CD14-positive monocyte (primary cell): ENCODE measurements at regions not wholly inside any gene's neighbourhood (a gene's known extent, or its start where the extent isn't known, plus 50 kb on each side); places are given as distances from the start of the nearest gene placed in this dataset.

Experiments used
- DNase-seq, 3 donors: peaks; one replicate each; pipeline ENCODE4 v3.0.0-alpha.2; 2011 to 2022
- H2AFZ ChIP-seq: 2 replicates; pipeline ENCODE4 v1.6.0; 2012; ENCODE audit warnings: mild to moderate bottlenecking, low read depth, low read length, inconsistent platforms; ENCODE audit not compliant: insufficient read depth, poor library complexity, severe bottlenecking
- H3K27ac ChIP-seq, 2 donors: 1 replicate in 1 of 2; 2 replicates in 1 of 2; pipeline ENCODE4 v1.5.1; 2012 to 2013; ENCODE audit warnings: low read length in 2 of 2, control low read depth in 1 of 2, inconsistent platforms in 1 of 2, low read depth in 1 of 2, mild to moderate bottlenecking in 1 of 2
- H3K27me3 ChIP-seq, 2 donors: one replicate each; pipeline versions ENCODE4 v1.6.0 to v1.6.1; 2011 to 2013; ENCODE audit warnings: low read length in 2 of 2; ENCODE audit not compliant: control insufficient read depth in 2 of 2, insufficient read depth in 2 of 2
- H3K36me3 ChIP-seq, 2 donors: replicated peaks in 1 of 2; 1 replicate in 1 of 2; 2 replicates in 1 of 2; pipeline versions ENCODE4 v1.5.1 to v1.6.1; 2012 to 2013; ENCODE audit warnings: low read length in 2 of 2, control low read depth in 1 of 2, inconsistent platforms in 1 of 2, mild to moderate bottlenecking in 1 of 2; ENCODE audit not compliant: insufficient read depth in 2 of 2, control insufficient read depth in 1 of 2
- H3K4me1 ChIP-seq, 2 donors: 1 replicate in 1 of 2; 2 replicates in 1 of 2; pipeline versions ENCODE4 v1.5.1 to v1.6.1; 2012 to 2013; ENCODE audit warnings: low read length in 2 of 2, control low read depth in 1 of 2, inconsistent platforms in 1 of 2, mild to moderate bottlenecking in 1 of 2, moderate library complexity in 1 of 2; ENCODE audit not compliant: insufficient read depth in 2 of 2, control insufficient read depth in 1 of 2
- H3K4me2 ChIP-seq: replicated peaks from 2 replicates; pipeline ENCODE3; 2012; ENCODE audit warnings: low read length, moderate library complexity, mild to moderate bottlenecking; ENCODE audit not compliant: poor library complexity, severe bottlenecking; ENCODE audit errors: extremely low read depth
- H3K4me3 ChIP-seq, 3 experiments: fragments of 200-600 bp in 1 of 3; sonication (generic) in 1 of 3; replicated peaks in 1 of 3; 1 replicate in 2 of 3; 2 replicates in 1 of 3; pipeline ENCODE4 v1.5.1; 2011 to 2013; ENCODE audit warnings: low read length in 3 of 3, mild to moderate bottlenecking in 3 of 3, control low read depth in 2 of 3, low read depth in 2 of 3, inconsistent platforms in 1 of 3, moderate library complexity in 1 of 3
- H3K79me2 ChIP-seq: 2 replicates; pipeline ENCODE4 v1.6.0; 2012; ENCODE audit warnings: mild to moderate bottlenecking, control low read depth, inconsistent platforms, low read length, moderate library complexity; ENCODE audit not compliant: insufficient read depth
- H3K9ac ChIP-seq: 2 replicates; pipeline ENCODE4 v1.6.0; 2017; ENCODE audit warnings: low read length, mild to moderate bottlenecking; ENCODE audit not compliant: insufficient read depth, poor library complexity, severe bottlenecking
- H3K9me3 ChIP-seq, 2 donors: replicated peaks in 1 of 2; 1 replicate in 1 of 2; 2 replicates in 1 of 2; pipeline versions ENCODE4 v1.5.1 to v1.6.1; 2012 to 2013; ENCODE audit warnings: low read length in 2 of 2, control low read depth in 1 of 2; ENCODE audit not compliant: control insufficient read depth in 1 of 2, insufficient read depth in 1 of 2
- H4K20me1 ChIP-seq: 2 replicates; pipeline ENCODE4 v1.6.0; 2012; ENCODE audit warnings: mild to moderate bottlenecking, low read length, control low read depth, moderate library complexity; ENCODE audit not compliant: insufficient read depth
- H3K27ac Mint-ChIP-seq, 7 donors: one replicate each; pipeline ENCODE4 v1.8.0; 2020; ENCODE audit warnings: mild to moderate bottlenecking in 7 of 7, mixed read lengths in 7 of 7, moderate library complexity in 6 of 7, inconsistent platforms in 2 of 7
- H3K27me3 Mint-ChIP-seq, 3 donors: one replicate each; pipeline ENCODE4 v1.8.0; 2021 to 2022; ENCODE audit warnings: low read depth in 3 of 3, mild to moderate bottlenecking in 3 of 3, mixed read lengths in 3 of 3, moderate library complexity in 3 of 3, inconsistent platforms in 1 of 3
- H3K36me3 Mint-ChIP-seq, 2 donors: one replicate each; pipeline ENCODE4 v1.8.0; 2020; ENCODE audit warnings: mixed read lengths in 2 of 2, inconsistent platforms in 1 of 2, mild to moderate bottlenecking in 1 of 2
- H3K4me1 Mint-ChIP-seq: one replicate; pipeline ENCODE4 v1.8.0; 2020; ENCODE audit warnings: mild to moderate bottlenecking, mixed read lengths
- H3K4me3 Mint-ChIP-seq, 2 donors: one replicate each; pipeline ENCODE4 v1.8.0; 2020; ENCODE audit warnings: mild to moderate bottlenecking in 2 of 2, mixed read lengths in 2 of 2, moderate library complexity in 1 of 2
- H3K9me3 Mint-ChIP-seq, 7 donors: one replicate each; pipeline ENCODE4 v1.8.0; 2020 to 2022; ENCODE audit warnings: mixed read lengths in 7 of 7, mild to moderate bottlenecking in 6 of 7, moderate library complexity in 6 of 7, inconsistent platforms in 2 of 7
- WGBS: methylation state at CpG from one replicate; pipeline ENCODE4 v1.1.5; 2013; ENCODE audit warnings: missing lambda C conversion rate; ENCODE audit not compliant: insufficient coverage; 5-methylcytosine and 5-hydroxymethylcytosine counted together
- intact Hi-C, 2 donors: fragments of 100-400 bp; cut with micrococcal nuclease; formaldehyde crosslinking; loops; one replicate each; pipeline versions ENCODE4 v1.15.0 to v1.15.1; 2023
- TF ChIP-seq, protein P1 (sequence below): fragments of 200-600 bp; IDR thresholded peaks from one replicate; pipeline ENCODE4 v1.8.0; 2022; ENCODE audit warnings: antibody characterized with exemption, mild to moderate bottlenecking

DNA sequence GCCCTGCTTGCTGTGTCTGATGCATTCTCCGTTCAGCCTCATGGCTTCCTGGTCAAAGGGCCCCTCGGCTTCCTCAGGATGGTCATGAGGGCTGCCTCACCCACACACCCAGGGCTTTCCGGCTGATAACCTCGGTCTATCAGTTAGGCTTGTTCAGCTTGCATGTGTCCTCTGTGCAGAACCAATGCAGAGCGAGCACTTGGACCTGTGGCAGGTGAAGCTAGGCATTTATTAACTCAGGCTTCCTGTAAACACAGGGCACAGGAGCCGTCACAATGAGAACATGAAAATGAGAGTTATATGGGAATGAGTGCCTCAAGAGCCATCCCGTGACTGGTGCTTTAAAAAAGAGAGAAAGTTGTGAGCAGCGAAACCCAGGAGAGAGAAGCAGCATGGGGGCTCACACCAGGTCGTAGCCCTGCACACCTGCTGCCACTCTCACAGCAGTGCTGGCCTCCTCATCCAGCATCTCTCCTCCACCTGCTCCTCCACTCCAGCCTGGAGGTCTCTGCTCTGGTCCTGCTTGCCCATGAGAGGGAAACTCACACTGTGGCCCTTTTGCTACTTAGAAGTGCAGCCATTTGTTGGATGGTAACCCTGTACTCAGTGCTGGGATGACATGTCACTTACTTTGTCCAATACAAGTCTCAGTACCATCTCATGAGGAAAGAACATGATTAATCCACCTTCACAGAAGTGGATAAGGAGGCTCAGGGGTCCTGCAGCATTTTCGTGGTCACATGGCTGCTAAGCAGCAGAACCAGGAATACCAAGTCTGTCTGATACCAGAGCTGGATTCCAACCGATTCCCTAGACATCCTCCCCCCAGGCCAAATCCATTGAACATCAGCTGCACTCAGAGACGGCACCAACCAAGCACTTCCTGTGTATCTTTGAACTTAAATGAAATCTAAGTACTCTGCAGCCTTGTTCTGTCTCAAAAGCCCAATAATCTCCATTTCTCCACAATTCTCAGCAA, 50.5 kb upstream of the IRS2 start:
- TF ChIP-seq, protein P1, sequence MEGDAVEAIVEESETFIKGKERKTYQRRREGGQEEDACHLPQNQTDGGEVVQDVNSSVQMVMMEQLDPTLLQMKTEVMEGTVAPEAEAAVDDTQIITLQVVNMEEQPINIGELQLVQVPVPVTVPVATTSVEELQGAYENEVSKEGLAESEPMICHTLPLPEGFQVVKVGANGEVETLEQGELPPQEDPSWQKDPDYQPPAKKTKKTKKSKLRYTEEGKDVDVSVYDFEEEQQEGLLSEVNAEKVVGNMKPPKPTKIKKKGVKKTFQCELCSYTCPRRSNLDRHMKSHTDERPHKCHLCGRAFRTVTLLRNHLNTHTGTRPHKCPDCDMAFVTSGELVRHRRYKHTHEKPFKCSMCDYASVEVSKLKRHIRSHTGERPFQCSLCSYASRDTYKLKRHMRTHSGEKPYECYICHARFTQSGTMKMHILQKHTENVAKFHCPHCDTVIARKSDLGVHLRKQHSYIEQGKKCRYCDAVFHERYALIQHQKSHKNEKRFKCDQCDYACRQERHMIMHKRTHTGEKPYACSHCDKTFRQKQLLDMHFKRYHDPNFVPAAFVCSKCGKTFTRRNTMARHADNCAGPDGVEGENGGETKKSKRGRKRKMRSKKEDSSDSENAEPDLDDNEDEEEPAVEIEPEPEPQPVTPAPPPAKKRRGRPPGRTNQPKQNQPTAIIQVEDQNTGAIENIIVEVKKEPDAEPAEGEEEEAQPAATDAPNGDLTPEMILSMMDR, result no peak
- no peaks in the 10 kb centered on the region for H3K36me3 ChIP-seq
- H3K9me3 Mint-ChIP-seq, result peaks cover 0 to 1% (median 0%) of the 10 kb centered on the region in 7 donors
- no peak overlapping the region for H3K9ac ChIP-seq
- no peaks in the 10 kb centered on the region for H4K20me1 ChIP-seq
- H3K27ac Mint-ChIP-seq, result no peak overlapping the region
- H3K27me3 Mint-ChIP-seq, result peaks cover 10 to 19% (median 13%) of the 10 kb centered on the region in 3 donors
- intact Hi-C loops, result no loop called here
- 89% methylated on average over 7 of the region's 12 CpGs for WGBS
- H3K36me3 Mint-ChIP-seq, result no peaks in the 10 kb centered on the region
- H3K27ac ChIP-seq, result no peak overlapping the region
- H3K27me3 ChIP-seq, result peaks cover 0 to 9% of the 10 kb centered on the region in 2 donors
- no peak for DNase-seq
- H3K4me1 ChIP-seq, result no peaks in the 10 kb centered on the region
- H3K4me1 Mint-ChIP-seq, result peaks cover 11% of the 10 kb centered on the region
- no peak overlapping the region for H3K4me2 ChIP-seq
- H2AFZ ChIP-seq, result no peak overlapping the region
- H3K4me3 ChIP-seq, result no peak overlapping the region
- no peak overlapping the region for H3K4me3 Mint-ChIP-seq
- no peaks in the 10 kb centered on the region for H3K9me3 ChIP-seq
- H3K79me2 ChIP-seq, result no peaks in the 10 kb centered on the region
